ENCODE measurements at regions not wholly inside any gene's neighbourhood (a gene's known extent, or its start where the extent isn't known, plus 50 kb on each side); places are given as distances from the start of the nearest gene placed in this dataset.

DNA sequence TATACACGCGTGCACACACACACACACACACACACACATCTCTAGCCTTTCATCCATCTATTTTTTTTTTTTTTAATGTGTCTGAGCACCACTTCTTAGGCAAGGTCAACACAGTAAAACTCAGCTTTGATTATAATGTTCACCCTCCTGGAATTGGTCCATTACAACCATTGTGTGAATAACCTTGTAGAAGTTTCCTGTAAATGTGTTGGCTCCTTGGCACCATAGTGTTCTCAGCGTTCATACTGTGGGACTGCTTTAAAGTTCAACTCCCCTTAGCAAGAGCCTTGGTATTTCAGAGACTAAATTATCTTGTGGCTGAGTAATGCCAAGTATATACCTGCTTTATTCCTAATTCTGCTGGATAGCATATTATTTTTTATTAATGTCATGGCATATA is 106.3 kb upstream of the PRPS1L1 start:
- TF ChIP-seq POLR2A (IDR thresholded peaks at IDR 0.05; ENCODE audit: low read length): no peak
- TF ChIP-seq GATA1 (IDR thresholded peaks at IDR 0.05; ENCODE audit: low read depth, low read length): no peak

Measured in erythroblast (primary cell).